T47D (cell line): ENCODE measurements at regions not wholly inside any gene's neighbourhood (a gene's known extent, or its start where the extent isn't known, plus 50 kb on each side); places are given as distances from the start of the nearest gene placed in this dataset.

Experiments
- DNase-seq, 2 experiments: peaks; one replicate each; pipeline versions ENCODE4 v3.0.0 to v3.0.0-alpha.2; 2011 to 2012; ENCODE audit warnings: low read depth in 1 of 2, low spot score in 1 of 2
- JUND ChIP-seq: IDR thresholded peaks from 2 replicates; pipeline ENCODE4 v1.6.1; 2012; ENCODE audit warnings: low read depth
- in situ Hi-C: cut with HindIII; loops from 2 replicates; pipeline ENCODE4 v1.10.0; 2016; ENCODE audit warnings: low sequenced_read_pairs, low pct_unique_long_range_greater_than_20kb

GRCh38 chr15:61798631-61799030 is 261.6 kb downstream of the VPS13C start:
- DNase-seq: no peak
- in situ Hi-C loops: no loop called here
- no peak for TF ChIP-seq JUND

DNA sequence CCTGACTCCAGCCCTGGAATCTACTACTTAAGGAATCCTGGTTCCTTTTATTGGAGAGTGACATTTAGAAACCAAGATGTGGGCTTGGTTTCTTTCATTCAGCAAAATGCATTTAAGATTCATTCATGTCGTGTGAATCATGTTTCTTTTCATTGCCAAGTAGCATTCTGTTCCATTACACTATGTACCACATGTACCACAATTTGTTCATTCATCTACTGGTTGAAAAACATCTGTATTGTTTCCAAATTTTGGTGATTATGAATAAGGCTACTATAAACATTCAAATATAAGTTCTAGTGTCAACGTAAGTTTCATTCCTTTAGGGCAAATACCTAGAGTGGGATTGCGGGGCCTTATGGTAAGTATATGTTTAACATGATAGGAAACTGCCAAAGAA is 264.2 kb downstream of the VPS13C start:
- TF ChIP-seq JUND: no peak
- in situ Hi-C loops: no loop called here

DNA sequence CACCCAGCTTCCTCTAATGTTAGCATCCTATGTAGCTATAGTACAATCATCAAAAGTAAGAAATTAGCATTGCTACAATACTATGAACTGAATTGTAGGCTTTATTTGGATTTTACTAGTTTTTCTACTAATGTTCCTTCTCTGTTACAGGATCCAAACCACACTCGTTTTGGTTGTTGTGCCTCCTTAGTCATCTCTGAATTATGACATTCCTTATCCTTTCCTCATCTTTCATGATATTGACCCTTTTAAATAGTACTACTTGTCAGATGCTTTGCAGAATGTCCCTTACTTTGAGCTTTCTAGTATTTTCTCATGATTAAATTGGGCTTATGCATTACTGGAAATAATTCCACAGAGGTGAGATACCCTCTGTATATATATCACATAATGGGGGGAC is 265.4 kb downstream of the VPS13C start:
- in situ Hi-C loops: no loop called here
- no peak for DNase-seq
- TF ChIP-seq JUND: no peak

More for the DNA sequence above, 264.2 kb downstream of the VPS13C start:
- no peak for DNase-seq

DNA sequence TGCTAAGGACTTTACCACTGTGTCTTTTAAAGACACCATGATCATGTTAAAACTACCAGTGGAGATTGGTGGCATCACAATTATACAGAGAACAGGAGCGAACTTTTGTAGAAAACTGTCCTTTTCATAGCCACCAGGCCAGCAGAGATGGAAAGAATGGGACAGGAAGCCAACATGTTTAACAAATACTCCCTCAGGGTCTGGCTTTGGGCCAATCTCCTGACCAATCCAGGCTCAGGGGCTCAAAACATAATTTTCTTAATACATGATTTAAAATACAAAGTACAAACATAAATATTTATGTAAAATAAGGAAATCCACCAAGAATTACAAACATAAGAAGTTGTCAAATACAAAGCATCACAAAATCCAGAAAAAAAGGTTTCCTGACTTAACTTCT is 266.0 kb downstream of the VPS13C start:
- DNase-seq: peak in 1 of 2 experiments; percentile 44
- in situ Hi-C loops: no loop called here
- no peak for TF ChIP-seq JUND

- DNase-seq: no peak
- TF ChIP-seq JUND: no peak
- in situ Hi-C loops: no loop called here
These were observed 275.5 kb downstream of the VPS13C start for GRCh38 chr15:61784734-61785133.

- in situ Hi-C loops: no loop called here
These were observed 279.8 kb downstream of the VPS13C start for GRCh38 chr15:61780278-61780980.

GRCh38 chr15:61777689-61778088 is 282.6 kb downstream of the VPS13C start:
- TF ChIP-seq JUND: no peak
- DNase-seq: no peak
- in situ Hi-C loops: no loop called here

More at GRCh38 chr15:61780278-61780980, 279.8 kb downstream of the VPS13C start:
- no peak for TF ChIP-seq JUND
- peak in 1 of 2 experiments; percentile 15 for DNase-seq

GRCh38 chr15:61769557-61769956 is 290.7 kb downstream of the VPS13C start:
- no peak for TF ChIP-seq JUND
- in situ Hi-C loops: no loop called here
- DNase-seq: no peak

GRCh38 chr15:61768131-61768530 is 292.1 kb downstream of the VPS13C start:
- no peak for DNase-seq
- no peak for TF ChIP-seq JUND
- in situ Hi-C loops: no loop called here

DNA sequence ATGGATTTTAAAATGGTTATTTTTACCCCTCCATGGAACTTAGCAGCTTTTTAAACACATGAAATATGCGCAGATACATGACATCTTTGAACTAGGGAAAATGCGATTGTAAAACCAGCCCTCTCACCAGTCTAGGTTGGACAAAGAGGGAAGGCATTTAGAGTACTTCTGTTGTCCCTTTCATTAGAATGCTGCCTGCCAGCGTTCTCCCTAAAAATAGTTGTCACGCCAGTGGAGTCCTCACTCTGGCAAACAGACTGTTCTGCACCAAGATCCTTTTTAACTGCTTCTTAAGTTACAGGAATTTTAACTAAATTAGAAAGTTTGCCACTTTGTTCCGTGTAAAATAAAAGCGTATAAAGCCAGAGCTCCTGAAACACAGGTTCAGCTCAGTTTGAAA is 295.3 kb downstream of the VPS13C start:
- in situ Hi-C loops: no loop called here
- no peak for TF ChIP-seq JUND
- no peak for DNase-seq

- DNase-seq: no peak
- TF ChIP-seq JUND: no peak
- in situ Hi-C loops: no loop called here
These were observed 296.1 kb downstream of the VPS13C start for GRCh38 chr15:61764141-61764540.

- no peak for DNase-seq
- in situ Hi-C loops: no loop called here
- TF ChIP-seq JUND: no peak
These were observed 297.6 kb downstream of the VPS13C start for GRCh38 chr15:61762676-61763075.

DNA sequence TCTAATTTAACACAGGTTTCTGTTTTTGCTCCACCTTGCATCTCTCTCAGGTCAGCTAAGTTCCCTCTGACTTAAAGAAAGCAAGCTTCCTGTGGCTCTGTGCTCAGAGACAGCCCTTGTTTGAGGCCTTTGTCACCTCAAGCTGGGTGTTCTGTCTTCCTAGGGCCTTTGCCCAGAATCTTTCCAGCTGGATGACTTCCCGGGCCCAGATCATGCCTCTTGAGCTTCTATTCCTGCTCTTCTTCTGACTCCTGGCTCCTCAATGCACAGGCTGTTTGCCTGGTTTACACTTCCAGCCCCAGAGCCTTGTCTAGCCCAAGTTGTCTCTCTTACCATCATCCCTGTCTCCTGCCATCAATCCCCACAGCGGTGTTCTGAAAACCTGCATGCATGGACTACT is 300.6 kb downstream of the VPS13C start:
- in situ Hi-C loops: no loop called here
- TF ChIP-seq JUND: no peak
- no peak for DNase-seq
